NCI-H2029 (cell line): ENCODE measurements at regions not wholly inside any gene's neighbourhood (a gene's known extent, or its start where the extent isn't known, plus 50 kb on each side); places are given as distances from the start of the nearest gene placed in this dataset.

Experiments used
- DNase-seq: peaks from one replicate; lab custom pipeline; 2025; lab: John Stamatoyannopoulos, UW

GRCh38 chr6:21522143-21522747, 71.3 kb upstream of the SOX4 start:
- DNase-seq, result no peak

GRCh38 chr6:21522797-21523456, 70.6 kb upstream of the SOX4 start:
- peak; percentile 40 for DNase-seq

- DNase-seq, result peak; percentile 37
Observed at GRCh38 chr6:21523652-21524051, 69.9 kb upstream of the SOX4 start.

- DNase-seq, result peak; percentile 96
Observed at GRCh38 chr6:21524201-21524600, 69.3 kb upstream of the SOX4 start.

GRCh38 chr6:21526974-21527373, 66.6 kb upstream of the SOX4 start:
- DNase-seq, result no peak

- DNase-seq, result no peak
Observed at GRCh38 chr6:21527731-21528130, 65.8 kb upstream of the SOX4 start.

- DNase-seq, result no peak
Observed at GRCh38 chr6:21529431-21529830, 64.1 kb upstream of the SOX4 start.

- no peak for DNase-seq
Observed at GRCh38 chr6:21531393-21531792, 62.2 kb upstream of the SOX4 start.

- DNase-seq, result no peak
Observed at GRCh38 chr6:21533678-21534077, 59.9 kb upstream of the SOX4 start.

- no peak for DNase-seq
Observed at GRCh38 chr6:21536280-21536766, 57.2 kb upstream of the SOX4 start.

GRCh38 chr6:21537637-21538036, 55.9 kb upstream of the SOX4 start:
- DNase-seq, result no peak

GRCh38 chr6:21538186-21538798, 55.3 kb upstream of the SOX4 start:
- DNase-seq, result no peak

GRCh38 chr6:21539621-21540100, 53.9 kb upstream of the SOX4 start:
- DNase-seq, result no peak
